ENCODE measurements at regions not wholly inside any gene's neighbourhood (a gene's known extent, or its start where the extent isn't known, plus 50 kb on each side); places are given as distances from the start of the nearest gene placed in this dataset.

DNA sequence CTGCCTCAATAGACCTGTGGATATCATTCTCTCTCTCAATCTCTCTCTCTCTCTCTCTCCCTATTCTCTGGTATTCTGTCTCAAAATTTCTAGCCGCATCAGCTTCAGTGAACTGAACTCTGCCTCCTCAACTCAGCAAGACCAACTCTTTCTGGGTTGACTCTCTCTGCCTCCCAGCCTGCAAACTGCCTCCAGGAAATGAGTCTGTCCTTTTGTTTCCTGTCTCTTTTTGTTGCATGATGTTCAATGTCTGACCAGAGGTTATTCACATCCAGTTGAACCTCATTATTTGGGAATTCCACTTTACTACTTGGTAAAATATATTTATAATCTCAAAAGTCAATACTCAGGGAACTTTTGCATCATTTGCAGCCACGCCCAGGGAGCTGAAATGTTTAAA is 682.7 kb upstream of the FZD8 start:
- TF ChIP-seq POLR2A (IDR thresholded peaks at IDR 0.05; ENCODE audit: low read depth, low read length): no peak
- no peak for TF ChIP-seq POLR2AphosphoS5 (IDR thresholded peaks at IDR 0.05; ENCODE audit: low read depth, low read length)
- no peak for TF ChIP-seq PAX5 (IDR thresholded peaks at IDR 0.05; ENCODE audit: insufficient read depth, low read length, severe bottlenecking)
- TF ChIP-seq TAF1 (IDR thresholded peaks at IDR 0.05; ENCODE audit: low read depth, low read length): no peak
- TF ChIP-seq POU2F2 (IDR thresholded peaks at IDR 0.05; ENCODE audit: low read depth, low read length): no peak
- TF ChIP-seq SPI1 (IDR thresholded peaks at IDR 0.05; ENCODE audit: low read depth, low read length): no peak

Measured in GM12891 (cell line).